A673 (cell line): ENCODE measurements at regions not wholly inside any gene's neighbourhood (a gene's known extent, or its start where the extent isn't known, plus 50 kb on each side); places are given as distances from the start of the nearest gene placed in this dataset.

Experiments
- CTCF ChIP-seq: fragments of 300-800, 200-600 bp; sonication (generic); conservative IDR thresholded peaks from 2 replicates; pipeline ENCODE4 v1.5.1; 2017; ENCODE audit warnings: low read depth, mild to moderate bottlenecking, antibody characterized with exemption, low read length, moderate library complexity, mixed read lengths
- EZH2 ChIP-seq: fragments of 200-600 bp; sonication (generic); IDR thresholded peaks from 2 replicates; pipeline ENCODE4 v1.6.1; 2017; ENCODE audit warnings: borderline replicate concordance, low read depth, mild to moderate bottlenecking, mixed read lengths, antibody characterized with exemption, low read length; ENCODE audit not compliant: poor library complexity, severe bottlenecking

GRCh38 chr15:37638691-37639090 lies 295.7 kb upstream of the TMCO5A start:
- TF ChIP-seq EZH2 (no peak), CTCF (no peak)
